Stomach (tissue), 4 donors: ENCODE measurements at regions not wholly inside any gene's neighbourhood (a gene's known extent, or its start where the extent isn't known, plus 50 kb on each side); places are given as distances from the start of the nearest gene placed in this dataset.

Experiments
- POLR2A ChIP-seq, 4 donors: fragments of 450-650 bp; IDR thresholded peaks; one replicate each; pipeline ENCODE4 v1.6.1; 2016; ENCODE audit warnings: antibody characterized with exemption in 4 of 4, control low read depth in 2 of 4, mild to moderate bottlenecking in 1 of 4, moderate library complexity in 1 of 4
- POLR2AphosphoS5 ChIP-seq, 3 donors: sonication (generic); formaldehyde crosslinking; IDR thresholded peaks; one replicate each; pipeline ENCODE4 v1.6.1; 2016; ENCODE audit warnings: antibody characterized with exemption in 3 of 3
- TF ChIP-seq, protein P1 (sequence below), 7 experiments: fragments of 450-650 bp in 4 of 7; fragments of 200-600 bp in 3 of 7; sonication (generic) in 3 of 7; IDR thresholded peaks; one replicate each; pipeline ENCODE4 v1.5.1; 2016 to 2019; ENCODE audit warnings: antibody characterized with exemption in 7 of 7, control low read depth in 2 of 7, mild to moderate bottlenecking in 1 of 7

DNA sequence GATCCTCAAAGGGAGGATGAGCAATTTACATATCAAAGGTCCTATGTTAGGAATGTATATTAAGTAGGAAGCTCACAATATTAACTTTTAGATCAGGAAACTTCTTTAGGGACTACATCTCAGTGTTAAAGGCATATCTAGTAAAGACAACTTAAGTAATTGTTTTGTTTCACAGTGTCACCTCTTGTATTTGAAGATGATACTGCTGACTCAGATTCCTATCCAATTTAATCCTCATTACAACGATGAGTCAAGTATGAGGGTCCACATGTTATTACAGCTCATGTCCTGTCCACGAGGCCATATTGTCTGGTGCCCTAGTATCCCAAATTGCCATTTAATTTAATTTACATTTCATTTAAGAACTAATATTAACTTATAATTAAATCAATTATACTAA, 523.9 kb downstream of the CCDC85A start:
- TF ChIP-seq POLR2A (IDR thresholded peaks at IDR 0.05) (no peak), POLR2AphosphoS5 (IDR thresholded peaks at IDR 0.05) (no peak)
- TF ChIP-seq, protein P1, sequence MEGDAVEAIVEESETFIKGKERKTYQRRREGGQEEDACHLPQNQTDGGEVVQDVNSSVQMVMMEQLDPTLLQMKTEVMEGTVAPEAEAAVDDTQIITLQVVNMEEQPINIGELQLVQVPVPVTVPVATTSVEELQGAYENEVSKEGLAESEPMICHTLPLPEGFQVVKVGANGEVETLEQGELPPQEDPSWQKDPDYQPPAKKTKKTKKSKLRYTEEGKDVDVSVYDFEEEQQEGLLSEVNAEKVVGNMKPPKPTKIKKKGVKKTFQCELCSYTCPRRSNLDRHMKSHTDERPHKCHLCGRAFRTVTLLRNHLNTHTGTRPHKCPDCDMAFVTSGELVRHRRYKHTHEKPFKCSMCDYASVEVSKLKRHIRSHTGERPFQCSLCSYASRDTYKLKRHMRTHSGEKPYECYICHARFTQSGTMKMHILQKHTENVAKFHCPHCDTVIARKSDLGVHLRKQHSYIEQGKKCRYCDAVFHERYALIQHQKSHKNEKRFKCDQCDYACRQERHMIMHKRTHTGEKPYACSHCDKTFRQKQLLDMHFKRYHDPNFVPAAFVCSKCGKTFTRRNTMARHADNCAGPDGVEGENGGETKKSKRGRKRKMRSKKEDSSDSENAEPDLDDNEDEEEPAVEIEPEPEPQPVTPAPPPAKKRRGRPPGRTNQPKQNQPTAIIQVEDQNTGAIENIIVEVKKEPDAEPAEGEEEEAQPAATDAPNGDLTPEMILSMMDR (IDR thresholded peaks at IDR 0.05) = no peak
